ENCODE measurements at regions not wholly inside any gene's neighbourhood (a gene's known extent, or its start where the extent isn't known, plus 50 kb on each side); places are given as distances from the start of the nearest gene placed in this dataset.

DNA sequence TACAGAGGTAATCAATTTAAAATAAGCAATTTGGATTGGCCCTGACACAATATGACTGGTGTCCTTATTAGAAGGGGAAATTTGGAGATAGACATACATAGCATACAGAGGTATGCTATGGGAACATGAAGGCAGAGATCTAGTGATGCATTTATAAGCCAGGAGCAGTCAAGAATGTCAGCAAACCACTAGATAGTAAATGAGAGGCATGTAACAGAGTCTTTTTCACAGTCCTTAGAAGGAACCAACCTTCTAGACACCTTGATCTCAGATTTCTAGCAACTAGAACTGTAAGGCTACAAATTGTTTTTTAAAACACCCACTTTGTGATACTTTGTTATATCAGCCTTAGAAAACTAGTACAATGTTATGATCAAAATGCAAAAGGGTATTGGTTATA is 54.3 kb upstream of the CA10 start:
- no peak overlapping the region for H3K27ac ChIP-seq
- no peaks in the 10 kb centered on the region for H3K4me1 ChIP-seq
- no peak for TF ChIP-seq POLR2A (IDR thresholded peaks at IDR 0.05)
- TF ChIP-seq, protein P1, sequence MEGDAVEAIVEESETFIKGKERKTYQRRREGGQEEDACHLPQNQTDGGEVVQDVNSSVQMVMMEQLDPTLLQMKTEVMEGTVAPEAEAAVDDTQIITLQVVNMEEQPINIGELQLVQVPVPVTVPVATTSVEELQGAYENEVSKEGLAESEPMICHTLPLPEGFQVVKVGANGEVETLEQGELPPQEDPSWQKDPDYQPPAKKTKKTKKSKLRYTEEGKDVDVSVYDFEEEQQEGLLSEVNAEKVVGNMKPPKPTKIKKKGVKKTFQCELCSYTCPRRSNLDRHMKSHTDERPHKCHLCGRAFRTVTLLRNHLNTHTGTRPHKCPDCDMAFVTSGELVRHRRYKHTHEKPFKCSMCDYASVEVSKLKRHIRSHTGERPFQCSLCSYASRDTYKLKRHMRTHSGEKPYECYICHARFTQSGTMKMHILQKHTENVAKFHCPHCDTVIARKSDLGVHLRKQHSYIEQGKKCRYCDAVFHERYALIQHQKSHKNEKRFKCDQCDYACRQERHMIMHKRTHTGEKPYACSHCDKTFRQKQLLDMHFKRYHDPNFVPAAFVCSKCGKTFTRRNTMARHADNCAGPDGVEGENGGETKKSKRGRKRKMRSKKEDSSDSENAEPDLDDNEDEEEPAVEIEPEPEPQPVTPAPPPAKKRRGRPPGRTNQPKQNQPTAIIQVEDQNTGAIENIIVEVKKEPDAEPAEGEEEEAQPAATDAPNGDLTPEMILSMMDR (IDR thresholded peaks at IDR 0.05) = no peak
- TF ChIP-seq EP300 (IDR thresholded peaks at IDR 0.05) = no peak
- no peak for TF ChIP-seq POLR2AphosphoS5 (IDR thresholded peaks at IDR 0.05)
- no peaks in the 10 kb centered on the region for H3K27me3 ChIP-seq
- no peaks in the 10 kb centered on the region for H3K36me3 ChIP-seq
- intact Hi-C loops (cut with DNase I; ENCODE audit: low total_unique reads) = no loop called here
- H3K9me3 ChIP-seq = no peaks in the 10 kb centered on the region
- no peak overlapping the region for H3K4me3 ChIP-seq
- DNase-seq = no peak

DNA sequence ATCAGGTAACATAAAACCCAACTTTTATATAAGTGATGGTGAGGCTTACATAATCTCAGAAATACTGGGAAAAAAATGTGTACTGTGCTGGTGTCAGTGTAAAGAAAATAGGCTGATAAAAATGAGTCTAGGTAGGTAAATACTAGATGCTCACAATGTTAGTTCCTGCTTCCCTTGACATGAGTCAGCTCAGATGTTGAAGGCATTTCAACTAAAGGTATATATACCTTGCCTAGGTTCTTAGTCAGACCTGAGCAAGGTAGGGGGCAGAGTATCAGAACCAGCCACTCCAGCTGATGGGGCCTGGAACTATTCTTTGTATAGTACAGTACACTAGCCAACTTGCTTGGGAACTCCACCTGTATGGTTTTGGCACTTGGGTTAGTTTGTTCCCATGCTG is 51.0 kb upstream of the CA10 start:
- intact Hi-C loops (cut with DNase I; ENCODE audit: low total_unique reads) = no loop called here
- no peak for DNase-seq
- Histone ChIP-seq H3K27me3 (no peaks in the 10 kb centered on the region), H3K9me3 (no peaks in the 10 kb centered on the region), H3K27ac (no peak overlapping the region), H3K4me3 (no peak overlapping the region), H3K36me3 (no peaks in the 10 kb centered on the region), H3K4me1 (no peaks in the 10 kb centered on the region)
- TF ChIP-seq POLR2A (IDR thresholded peaks at IDR 0.05) (no peak), EP300 (IDR thresholded peaks at IDR 0.05) (no peak), POLR2AphosphoS5 (IDR thresholded peaks at IDR 0.05) (no peak)
- TF ChIP-seq, protein P1 (IDR thresholded peaks at IDR 0.05) = no peak

Measured in stomach (tissue), 6 donors.